ENCODE measurements at regions not wholly inside any gene's neighbourhood (a gene's known extent, or its start where the extent isn't known, plus 50 kb on each side); places are given as distances from the start of the nearest gene placed in this dataset.

GRCh38 chr14:84425968-84426367 is 1104.0 kb upstream of the FLRT2 start:
- no peak for FAIRE-seq
- DNase-seq (ENCODE audit: low read depth) = no peak
- Histone ChIP-seq H3K36me3 (ENCODE audit: control insufficient read depth, insufficient read depth, low read length) (no peaks in the 10 kb centered on the region), H3K4me3 (ENCODE audit: low read depth, low read length) (no peak overlapping the region), H3K27me3 (ENCODE audit: control insufficient read depth, insufficient read depth, low read length) (no peaks in the 10 kb centered on the region)
- no peak for TF ChIP-seq CTCF (IDR thresholded peaks at IDR 0.05; ENCODE audit: insufficient read depth, low read length, severe bottlenecking)

- Histone ChIP-seq H3K27me3 (ENCODE audit: control insufficient read depth, insufficient read depth, low read length) (no peaks in the 10 kb centered on the region), H3K36me3 (ENCODE audit: control insufficient read depth, insufficient read depth, low read length) (no peaks in the 10 kb centered on the region), H3K4me3 (ENCODE audit: low read depth, low read length) (no peak overlapping the region)
- no peak for FAIRE-seq
- TF ChIP-seq CTCF (IDR thresholded peaks at IDR 0.05; ENCODE audit: insufficient read depth, low read length, severe bottlenecking) = no peak
- no peak for DNase-seq (ENCODE audit: low read depth)
Measured at GRCh38 chr14:84432676-84433075, 1097.3 kb upstream of the FLRT2 start.

GRCh38 chr14:84433961-84434360 is 1096.0 kb upstream of the FLRT2 start:
- no peaks in the 10 kb centered on the region for H3K36me3 ChIP-seq (ENCODE audit: control insufficient read depth, insufficient read depth, low read length)
- TF ChIP-seq CTCF (IDR thresholded peaks at IDR 0.05; ENCODE audit: insufficient read depth, low read length, severe bottlenecking) = no peak
- FAIRE-seq (no peak), DNase-seq (ENCODE audit: low read depth) (no peak)
- H3K27me3 ChIP-seq (ENCODE audit: control insufficient read depth, insufficient read depth, low read length) = no peaks in the 10 kb centered on the region
- no peak overlapping the region for H3K4me3 ChIP-seq (ENCODE audit: low read depth, low read length)

GRCh38 chr14:84435820-84436324 is 1094.1 kb upstream of the FLRT2 start:
- no peak overlapping the region for H3K4me3 ChIP-seq (ENCODE audit: low read depth, low read length)
- no peak for FAIRE-seq
- no peaks in the 10 kb centered on the region for H3K27me3 ChIP-seq (ENCODE audit: control insufficient read depth, insufficient read depth, low read length)
- no peak for TF ChIP-seq CTCF (IDR thresholded peaks at IDR 0.05; ENCODE audit: insufficient read depth, low read length, severe bottlenecking)
- no peaks in the 10 kb centered on the region for H3K36me3 ChIP-seq (ENCODE audit: control insufficient read depth, insufficient read depth, low read length)
- no peak for DNase-seq (ENCODE audit: low read depth)

- Histone ChIP-seq H3K36me3 (ENCODE audit: control insufficient read depth, insufficient read depth, low read length) (no peaks in the 10 kb centered on the region), H3K4me3 (ENCODE audit: low read depth, low read length) (no peak overlapping the region), H3K27me3 (ENCODE audit: control insufficient read depth, insufficient read depth, low read length) (no peaks in the 10 kb centered on the region)
- no peak for TF ChIP-seq CTCF (IDR thresholded peaks at IDR 0.05; ENCODE audit: insufficient read depth, low read length, severe bottlenecking)
- FAIRE-seq = no peak
- DNase-seq (ENCODE audit: low read depth) = no peak
Measured at GRCh38 chr14:84436528-84436927, 1093.4 kb upstream of the FLRT2 start.

GRCh38 chr14:84442521-84442920 is 1087.4 kb upstream of the FLRT2 start:
- TF ChIP-seq CTCF (IDR thresholded peaks at IDR 0.05; ENCODE audit: insufficient read depth, low read length, severe bottlenecking) = no peak
- FAIRE-seq (peak; percentile 43), DNase-seq (ENCODE audit: low read depth) (no peak)
- no peak overlapping the region for H3K4me3 ChIP-seq (ENCODE audit: low read depth, low read length)
- no peaks in the 10 kb centered on the region for H3K36me3 ChIP-seq (ENCODE audit: control insufficient read depth, insufficient read depth, low read length)
- H3K27me3 ChIP-seq (ENCODE audit: control insufficient read depth, insufficient read depth, low read length) = no peaks in the 10 kb centered on the region
